Ishikawa (cell line): ENCODE measurements at regions not wholly inside any gene's neighbourhood (a gene's known extent, or its start where the extent isn't known, plus 50 kb on each side); places are given as distances from the start of the nearest gene placed in this dataset.

Experiments used
- CEBPB ChIP-seq: IDR thresholded peaks from 2 replicates; pipeline ENCODE4 v1.6.1; 2012
- EP300 ChIP-seq: IDR thresholded peaks from 2 replicates; pipeline ENCODE4 v1.6.1; 2012; ENCODE audit warnings: borderline replicate concordance
- NFIC ChIP-seq: IDR thresholded peaks from 2 replicates; pipeline ENCODE4 v1.6.1; 2012
- RAD21 ChIP-seq: IDR thresholded peaks from 2 replicates; pipeline ENCODE4 v1.6.1; 2012; ENCODE audit warnings: low read depth
- TCF12 ChIP-seq: IDR thresholded peaks from 2 replicates; pipeline ENCODE4 v1.6.1; 2012; ENCODE audit warnings: low read depth
- TEAD4 ChIP-seq: IDR thresholded peaks from 2 replicates; pipeline ENCODE4 v1.6.1; 2012
- YY1 ChIP-seq: IDR thresholded peaks from 2 replicates; pipeline ENCODE4 v1.6.1; 2012; ENCODE audit warnings: low read depth

GRCh38 chr7:119341822-119342221 lies 931.2 kb upstream of the KCND2 start:
- TF ChIP-seq TCF12 (no peak), TEAD4 (no peak), NFIC (no peak), YY1 (no peak), RAD21 (no peak), EP300 (no peak), CEBPB (no peak)
